Smooth muscle cell (in vitro differentiated cells): ENCODE measurements at regions not wholly inside any gene's neighbourhood (a gene's known extent, or its start where the extent isn't known, plus 50 kb on each side); places are given as distances from the start of the nearest gene placed in this dataset.

Source experiments
- DNase-seq: peaks from one replicate; lab custom pipeline; 2025; ENCODE audit not compliant: unreplicated experiment; lab: John Stamatoyannopoulos, UW
- H2AFZ ChIP-seq: fragments of 200-600 bp; sonication (generic); 2 replicates; pipeline ENCODE4 v1.6.0; 2016; ENCODE audit warnings: antibody characterized with exemption, low read depth, mild to moderate bottlenecking
- H3F3A ChIP-seq: fragments of 200-600 bp; sonication (generic); 2 replicates; pipeline ENCODE4 v1.6.0; 2017; ENCODE audit warnings: antibody characterized with exemption, low read depth
- H3K27ac ChIP-seq: fragments of 200-600 bp; sonication (generic); 2 replicates; pipeline ENCODE4 v1.5.1; 2016; ENCODE audit warnings: low read depth, mild to moderate bottlenecking
- H3K27me3 ChIP-seq: fragments of 200-600 bp; sonication (generic); 2 replicates; pipeline ENCODE4 v1.6.1; 2016; ENCODE audit warnings: low read depth, mild to moderate bottlenecking
- H3K36me3 ChIP-seq: fragments of 200-600 bp; sonication (generic); 2 replicates; pipeline ENCODE4 v1.5.1; 2016; ENCODE audit warnings: low read depth
- H3K4me1 ChIP-seq: fragments of 200-600 bp; sonication (generic); 2 replicates; pipeline ENCODE4 v1.5.1; 2016; ENCODE audit warnings: low read depth
- H3K4me2 ChIP-seq: fragments of 200-600 bp; sonication (generic); 2 replicates; pipeline ENCODE4 v1.6.0; 2016; ENCODE audit warnings: mild to moderate bottlenecking
- H3K4me3 ChIP-seq: fragments of 200-600 bp; sonication (generic); 2 replicates; pipeline ENCODE4 v1.5.1; 2016; ENCODE audit warnings: mild to moderate bottlenecking
- H3K79me2 ChIP-seq: fragments of 200-600 bp; sonication (generic); 2 replicates; pipeline ENCODE4 v1.6.0; 2016; ENCODE audit warnings: low read depth, mild to moderate bottlenecking
- H3K9ac ChIP-seq: fragments of 200-600 bp; sonication (generic); 2 replicates; pipeline ENCODE4 v1.6.0; 2016; ENCODE audit warnings: low read depth
- H3K9me3 ChIP-seq: fragments of 200-600 bp; sonication (generic); replicated peaks from 2 replicates; pipeline ENCODE4 v1.5.1; 2016; ENCODE audit warnings: low read depth
- H4K20me1 ChIP-seq: fragments of 200-600 bp; sonication (generic); 2 replicates; pipeline ENCODE4 v1.6.0; 2016; ENCODE audit warnings: low read depth
- WGBS: methylation state at CpG from one replicate; pipeline ENCODE4 v1.1.7; 2016; ENCODE audit warnings: low lambda C conversion rate; 5-methylcytosine and 5-hydroxymethylcytosine counted together
- TF ChIP-seq, protein P1 (sequence below): fragments of 200-600 bp; sonication (generic); IDR thresholded peaks from 2 replicates; pipeline ENCODE4 v1.5.1; 2017; ENCODE audit warnings: borderline replicate concordance, mild to moderate bottlenecking, antibody characterized with exemption; ENCODE audit not compliant: insufficient read depth, poor library complexity, severe bottlenecking

DNA sequence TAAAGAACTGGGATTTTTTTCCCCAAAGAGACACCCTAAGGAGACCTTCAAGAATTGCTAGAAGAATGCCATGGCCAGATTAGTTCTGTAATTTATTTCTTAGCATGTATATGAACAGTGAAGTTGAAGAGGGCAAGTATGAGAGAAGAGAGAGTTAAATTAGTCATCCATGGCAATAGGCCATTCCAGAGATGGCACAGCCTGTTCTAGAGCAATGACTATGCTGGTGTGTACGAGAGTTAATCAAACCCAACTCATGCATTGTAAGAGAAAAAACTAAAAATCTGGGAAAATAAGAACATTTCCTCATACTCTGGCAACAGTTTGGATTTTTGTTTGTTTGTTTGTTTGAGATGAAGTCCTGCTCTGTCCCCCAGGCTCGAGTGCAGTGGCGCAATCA, 112.1 kb upstream of the PIK3C3 start:
- Histone ChIP-seq H3K4me1 (no peaks in the 10 kb centered on the region), H3K36me3 (no peaks in the 10 kb centered on the region), H3K4me2 (no peak overlapping the region), H3K9me3 (no peaks in the 10 kb centered on the region), H3K9ac (no peak overlapping the region), H3K79me2 (no peaks in the 10 kb centered on the region), H4K20me1 (no peaks in the 10 kb centered on the region), H3K27ac (no peak overlapping the region), H3K4me3 (no peak overlapping the region), H3K27me3 (peaks cover 8% of the 10 kb centered on the region), H2AFZ (no peak overlapping the region), H3F3A (no peaks in the 10 kb centered on the region)
- TF ChIP-seq, protein P1, sequence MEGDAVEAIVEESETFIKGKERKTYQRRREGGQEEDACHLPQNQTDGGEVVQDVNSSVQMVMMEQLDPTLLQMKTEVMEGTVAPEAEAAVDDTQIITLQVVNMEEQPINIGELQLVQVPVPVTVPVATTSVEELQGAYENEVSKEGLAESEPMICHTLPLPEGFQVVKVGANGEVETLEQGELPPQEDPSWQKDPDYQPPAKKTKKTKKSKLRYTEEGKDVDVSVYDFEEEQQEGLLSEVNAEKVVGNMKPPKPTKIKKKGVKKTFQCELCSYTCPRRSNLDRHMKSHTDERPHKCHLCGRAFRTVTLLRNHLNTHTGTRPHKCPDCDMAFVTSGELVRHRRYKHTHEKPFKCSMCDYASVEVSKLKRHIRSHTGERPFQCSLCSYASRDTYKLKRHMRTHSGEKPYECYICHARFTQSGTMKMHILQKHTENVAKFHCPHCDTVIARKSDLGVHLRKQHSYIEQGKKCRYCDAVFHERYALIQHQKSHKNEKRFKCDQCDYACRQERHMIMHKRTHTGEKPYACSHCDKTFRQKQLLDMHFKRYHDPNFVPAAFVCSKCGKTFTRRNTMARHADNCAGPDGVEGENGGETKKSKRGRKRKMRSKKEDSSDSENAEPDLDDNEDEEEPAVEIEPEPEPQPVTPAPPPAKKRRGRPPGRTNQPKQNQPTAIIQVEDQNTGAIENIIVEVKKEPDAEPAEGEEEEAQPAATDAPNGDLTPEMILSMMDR = no peak
- WGBS = 88% methylated on average over 3 of the region's 3 CpGs
- DNase-seq = no peak

DNA sequence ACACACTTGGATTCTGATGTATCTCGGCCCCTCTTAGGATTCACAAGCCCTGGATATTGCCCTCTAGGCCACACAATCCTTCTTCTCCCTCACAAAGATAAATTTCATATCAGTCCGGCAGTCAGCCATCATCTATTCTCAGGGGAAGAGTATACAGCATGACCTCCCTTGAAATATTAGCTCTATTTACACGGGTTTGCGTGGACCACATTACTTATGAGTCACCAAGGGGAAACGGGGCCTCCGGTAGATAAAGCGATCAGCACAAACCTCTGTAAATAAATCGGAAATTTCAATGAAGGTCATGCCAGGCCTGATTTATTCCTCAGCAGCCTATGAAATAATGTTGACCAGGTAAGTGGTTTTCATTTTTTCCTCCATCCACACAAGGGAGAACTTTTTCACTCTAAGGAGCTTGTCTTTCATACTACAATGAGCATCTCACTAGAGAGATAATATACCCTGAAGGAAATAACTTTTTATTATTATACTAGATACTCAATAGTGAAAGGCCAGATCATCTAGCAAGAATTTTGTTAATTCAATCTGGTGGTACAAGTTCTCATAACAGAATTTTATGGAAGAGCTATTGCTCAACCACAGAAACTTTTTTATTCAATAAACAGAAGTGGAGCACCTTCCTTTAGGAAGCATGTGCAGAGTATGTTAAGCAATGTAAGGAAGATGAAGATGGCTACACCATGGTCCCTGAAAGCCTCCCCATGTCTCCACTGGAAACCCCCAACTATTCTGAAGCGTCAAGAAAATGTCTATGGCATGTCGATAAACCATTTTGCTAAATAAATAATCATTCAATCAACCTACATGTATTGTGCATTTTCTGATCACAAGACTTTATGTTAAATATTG, 125.2 kb upstream of the PIK3C3 start:
- Histone ChIP-seq H3K36me3 (no peaks in the 10 kb centered on the region), H2AFZ (no peak overlapping the region), H3K4me2 (no peak overlapping the region), H3K27me3 (no peaks in the 10 kb centered on the region), H4K20me1 (no peaks in the 10 kb centered on the region), H3K4me3 (no peak overlapping the region), H3F3A (no peaks in the 10 kb centered on the region), H3K9me3 (no peaks in the 10 kb centered on the region), H3K4me1 (no peaks in the 10 kb centered on the region), H3K9ac (no peak overlapping the region), H3K27ac (no peak overlapping the region), H3K79me2 (no peaks in the 10 kb centered on the region)
- WGBS = 83% methylated on average over 10 of the region's 10 CpGs
- TF ChIP-seq, protein P1 = no peak
- DNase-seq = no peak

DNA sequence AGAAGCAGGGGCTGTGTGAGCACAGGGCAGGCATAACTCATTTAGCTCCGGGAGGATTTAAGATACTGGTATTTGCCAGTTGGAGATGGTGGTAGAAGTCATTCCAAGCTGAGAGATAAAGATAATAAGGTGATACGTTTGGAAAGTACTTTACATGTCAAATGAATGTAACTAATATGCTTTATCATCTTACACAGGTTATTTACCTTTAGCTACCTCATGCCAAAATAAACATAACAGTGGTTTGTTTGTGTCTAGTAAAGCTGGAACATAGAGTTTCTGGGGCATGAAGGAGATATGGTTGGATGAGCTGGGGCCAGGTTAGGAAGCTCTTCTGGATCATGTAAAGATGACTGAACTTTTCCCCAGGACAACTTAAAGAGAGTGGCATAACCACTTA, 126.9 kb upstream of the PIK3C3 start:
- Histone ChIP-seq H3K36me3 (no peaks in the 10 kb centered on the region), H3F3A (no peaks in the 10 kb centered on the region), H3K27ac (no peak overlapping the region), H3K79me2 (no peaks in the 10 kb centered on the region), H2AFZ (no peak overlapping the region), H3K9ac (no peak overlapping the region), H3K4me1 (no peaks in the 10 kb centered on the region), H3K9me3 (no peaks in the 10 kb centered on the region), H3K4me3 (no peak overlapping the region), H4K20me1 (no peaks in the 10 kb centered on the region), H3K4me2 (no peak overlapping the region), H3K27me3 (no peaks in the 10 kb centered on the region)
- no peak for DNase-seq
- 83% methylated on average over 2 of the region's 2 CpGs for WGBS
- TF ChIP-seq, protein P1 = no peak

DNA sequence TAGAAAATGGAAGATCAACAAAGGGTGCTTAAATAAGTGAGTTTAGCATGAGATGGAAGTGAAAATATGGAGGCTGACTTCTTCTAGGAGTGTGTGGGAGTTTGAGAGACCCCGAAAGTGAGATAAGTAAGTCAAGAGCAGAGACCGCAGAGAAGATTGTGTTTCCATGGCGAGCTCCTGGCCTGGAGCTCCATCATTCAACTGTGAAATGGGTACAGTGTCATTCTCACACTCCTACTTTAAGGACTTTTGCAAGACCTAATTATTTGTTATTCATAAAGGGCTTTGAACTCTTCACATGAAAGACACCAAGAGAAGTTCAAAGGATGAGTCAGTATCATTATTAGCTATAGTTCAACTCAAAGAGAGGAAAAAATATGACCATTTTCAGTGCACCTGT, 134.2 kb upstream of the PIK3C3 start:
- Histone ChIP-seq H3K9me3 (no peaks in the 10 kb centered on the region), H3K4me1 (no peaks in the 10 kb centered on the region), H3K4me2 (no peak overlapping the region), H3F3A (no peaks in the 10 kb centered on the region), H4K20me1 (no peaks in the 10 kb centered on the region), H3K36me3 (no peaks in the 10 kb centered on the region), H3K4me3 (no peak overlapping the region), H2AFZ (no peak overlapping the region), H3K79me2 (no peaks in the 10 kb centered on the region), H3K27ac (no peak overlapping the region), H3K9ac (no peak overlapping the region), H3K27me3 (peaks cover 8% of the 10 kb centered on the region)
- WGBS = 96% methylated on average over 3 of the region's 3 CpGs
- TF ChIP-seq, protein P1 = no peak
- DNase-seq = no peak
